ENCODE measurements at regions not wholly inside any gene's neighbourhood (a gene's known extent, or its start where the extent isn't known, plus 50 kb on each side); places are given as distances from the start of the nearest gene placed in this dataset.

GRCh38 chr16:26348095-26348494 lies 656.3 kb downstream of the HS3ST4 start:
- TF ChIP-seq EZH2phosphoT487 (IDR thresholded peaks at IDR 0.05; ENCODE audit: insufficient read depth, low read depth) = no peak
- no peak for TF ChIP-seq EZH2 (IDR thresholded peaks at IDR 0.05; ENCODE audit: insufficient read depth, poor library complexity, severe bottlenecking)
